Fibroblast of lung (primary cell): ENCODE measurements at regions not wholly inside any gene's neighbourhood (a gene's known extent, or its start where the extent isn't known, plus 50 kb on each side); places are given as distances from the start of the nearest gene placed in this dataset.

Experiments used
- DNase-seq, 2 donors: peaks; one replicate each; pipeline versions ENCODE4 v3.0.0 to v3.0.0-alpha.2; 2010; ENCODE audit warnings: low read depth in 2 of 2
- H2AFZ ChIP-seq: 2 replicates; pipeline ENCODE4 v1.5.1; 2012; ENCODE audit warnings: low read length, control low read depth, inconsistent platforms
- H3K27ac ChIP-seq: 2 replicates; pipeline ENCODE4 v1.5.1; 2011; ENCODE audit warnings: low read length, control low read depth; ENCODE audit not compliant: insufficient read depth
- H3K27me3 ChIP-seq: 2 replicates; pipeline ENCODE4 v1.5.1; 2011; ENCODE audit warnings: mild to moderate bottlenecking, low read length; ENCODE audit not compliant: control insufficient read depth, insufficient read depth
- H3K36me3 ChIP-seq: 2 replicates; pipeline ENCODE4 v1.5.1; 2011; ENCODE audit warnings: low read length; ENCODE audit not compliant: control insufficient read depth, insufficient read depth
- H3K4me1 ChIP-seq: 2 replicates; pipeline ENCODE4 v1.5.1; 2011; ENCODE audit warnings: low read length; ENCODE audit not compliant: control insufficient read depth, insufficient read depth; ENCODE audit errors: extremely low read depth
- H3K4me2 ChIP-seq: 2 replicates; pipeline ENCODE4 v1.5.1; 2011; ENCODE audit warnings: low read length, control low read depth; ENCODE audit not compliant: insufficient read depth; ENCODE audit errors: extremely low read depth
- H3K4me3 ChIP-seq, 4 experiments: fragments of 200-600 bp in 1 of 4; sonication (generic) in 1 of 4; replicated peaks in 1 of 4; 2 replicates each; pipeline ENCODE4 v1.5.1; 2011 to 2016; ENCODE audit warnings: low read length in 4 of 4, low read depth in 3 of 4, mild to moderate bottlenecking in 3 of 4, control low read depth in 2 of 4, inconsistent platforms in 1 of 4, mixed read lengths in 1 of 4; ENCODE audit not compliant: insufficient read depth in 1 of 4; ENCODE audit errors: control extremely low read depth in 1 of 4
- H3K79me2 ChIP-seq: 2 replicates; pipeline ENCODE4 v1.5.1; 2012; ENCODE audit warnings: mild to moderate bottlenecking, low read length, inconsistent platforms; ENCODE audit not compliant: control insufficient read depth, insufficient read depth
- H3K9ac ChIP-seq: 2 replicates; pipeline ENCODE4 v1.5.1; 2011; ENCODE audit warnings: mild to moderate bottlenecking, low read length, control low read depth; ENCODE audit not compliant: insufficient read depth
- H3K9me3 ChIP-seq: 2 replicates; pipeline ENCODE4 v1.5.1; 2012; ENCODE audit warnings: low read depth, low read length; ENCODE audit not compliant: control insufficient read depth, insufficient read depth
- H4K20me1 ChIP-seq: 2 replicates; pipeline ENCODE4 v1.5.1; 2011; ENCODE audit warnings: low read length; ENCODE audit not compliant: control insufficient read depth, insufficient read depth; ENCODE audit errors: extremely low read depth
- EZH2 ChIP-seq: IDR thresholded peaks from 2 replicates; pipeline ENCODE4 v1.5.1; 2012; ENCODE audit warnings: low read length, control low read depth, mild to moderate bottlenecking; ENCODE audit errors: missing control alignments
- TF ChIP-seq, protein P1 (sequence below), 2 donors: IDR thresholded peaks in 1 of 2; conservative IDR thresholded peaks in 1 of 2; 1 replicate in 1 of 2; 2 replicates in 1 of 2; pipeline ENCODE4 v1.5.1; 2011 to 2012; ENCODE audit warnings: low read length in 2 of 2, control low read depth in 1 of 2, inconsistent platforms in 1 of 2, low read depth in 1 of 2, mild to moderate bottlenecking in 1 of 2

DNA sequence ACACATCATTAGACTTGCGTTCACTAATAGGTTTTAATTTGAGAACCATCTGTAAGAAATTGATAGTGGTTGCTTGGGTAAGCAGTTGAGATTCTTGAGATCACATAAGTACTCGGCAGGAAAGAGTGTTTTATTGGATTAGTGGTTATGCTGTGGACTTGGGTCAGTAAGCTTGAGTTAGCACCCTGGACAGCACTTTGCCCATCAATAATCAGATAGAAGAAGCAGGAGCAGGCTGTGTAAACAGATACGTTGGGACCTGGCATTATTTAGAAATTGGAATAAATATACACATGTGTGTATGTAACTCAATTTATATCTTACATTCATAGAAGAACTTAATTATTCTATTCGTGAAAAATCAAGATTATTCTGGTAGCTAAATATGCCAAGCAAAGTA, 357.5 kb upstream of the SMIM31 start:
- H3K9me3 ChIP-seq = no peaks in the 10 kb centered on the region
- no peak overlapping the region for H3K4me3 ChIP-seq
- H3K4me1 ChIP-seq = no peaks in the 10 kb centered on the region
- peak in 1 of 2 donors; percentile 21 for DNase-seq
- no peak overlapping the region for H3K9ac ChIP-seq
- H4K20me1 ChIP-seq = no peaks in the 10 kb centered on the region
- TF ChIP-seq EZH2 = no peak
- TF ChIP-seq, protein P1, sequence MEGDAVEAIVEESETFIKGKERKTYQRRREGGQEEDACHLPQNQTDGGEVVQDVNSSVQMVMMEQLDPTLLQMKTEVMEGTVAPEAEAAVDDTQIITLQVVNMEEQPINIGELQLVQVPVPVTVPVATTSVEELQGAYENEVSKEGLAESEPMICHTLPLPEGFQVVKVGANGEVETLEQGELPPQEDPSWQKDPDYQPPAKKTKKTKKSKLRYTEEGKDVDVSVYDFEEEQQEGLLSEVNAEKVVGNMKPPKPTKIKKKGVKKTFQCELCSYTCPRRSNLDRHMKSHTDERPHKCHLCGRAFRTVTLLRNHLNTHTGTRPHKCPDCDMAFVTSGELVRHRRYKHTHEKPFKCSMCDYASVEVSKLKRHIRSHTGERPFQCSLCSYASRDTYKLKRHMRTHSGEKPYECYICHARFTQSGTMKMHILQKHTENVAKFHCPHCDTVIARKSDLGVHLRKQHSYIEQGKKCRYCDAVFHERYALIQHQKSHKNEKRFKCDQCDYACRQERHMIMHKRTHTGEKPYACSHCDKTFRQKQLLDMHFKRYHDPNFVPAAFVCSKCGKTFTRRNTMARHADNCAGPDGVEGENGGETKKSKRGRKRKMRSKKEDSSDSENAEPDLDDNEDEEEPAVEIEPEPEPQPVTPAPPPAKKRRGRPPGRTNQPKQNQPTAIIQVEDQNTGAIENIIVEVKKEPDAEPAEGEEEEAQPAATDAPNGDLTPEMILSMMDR (conservative IDR thresholded peaks at IDR 0.05 in 1 of 2, IDR thresholded peaks at IDR 0.05 in 1 of 2; ENCODE audit: low read depth in 1 of 2, low read length in 2 of 2) = no peak
- H3K36me3 ChIP-seq = no peaks in the 10 kb centered on the region
- H2AFZ ChIP-seq = no peak overlapping the region
- no peak overlapping the region for H3K4me2 ChIP-seq
- H3K27ac ChIP-seq = no peak overlapping the region
- no peaks in the 10 kb centered on the region for H3K79me2 ChIP-seq
- H3K27me3 ChIP-seq = no peaks in the 10 kb centered on the region

DNA sequence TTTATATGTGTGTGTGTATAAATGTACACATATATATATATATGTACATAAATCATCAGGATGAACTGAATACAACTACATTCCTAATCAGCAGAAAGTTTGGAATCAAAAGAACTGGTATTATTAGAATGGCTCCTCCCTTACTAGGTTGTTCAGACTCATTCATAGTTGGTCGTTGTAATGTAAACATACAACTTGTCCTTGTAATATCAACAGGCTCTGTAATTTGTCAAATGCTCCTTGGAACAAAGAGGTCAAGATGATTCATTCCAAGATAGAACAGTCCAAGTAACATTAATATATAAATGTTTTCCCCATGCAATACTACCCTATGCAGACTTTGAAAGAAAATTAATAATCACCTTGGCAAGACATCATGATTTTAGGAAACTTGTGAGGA, 351.4 kb upstream of the SMIM31 start:
- Histone ChIP-seq H3K79me2 (no peaks in the 10 kb centered on the region), H2AFZ (no peak overlapping the region), H3K9ac (no peak overlapping the region), H3K27ac (no peak overlapping the region), H3K4me2 (no peak overlapping the region), H3K4me3 (no peak overlapping the region), H3K4me1 (no peaks in the 10 kb centered on the region), H4K20me1 (no peaks in the 10 kb centered on the region), H3K36me3 (no peaks in the 10 kb centered on the region), H3K27me3 (no peaks in the 10 kb centered on the region), H3K9me3 (no peaks in the 10 kb centered on the region)
- TF ChIP-seq, protein P1 (conservative IDR thresholded peaks at IDR 0.05 in 1 of 2, IDR thresholded peaks at IDR 0.05 in 1 of 2; ENCODE audit: low read depth in 1 of 2, low read length in 2 of 2) = no peak
- peak; percentile 2 to 27 for DNase-seq

DNA sequence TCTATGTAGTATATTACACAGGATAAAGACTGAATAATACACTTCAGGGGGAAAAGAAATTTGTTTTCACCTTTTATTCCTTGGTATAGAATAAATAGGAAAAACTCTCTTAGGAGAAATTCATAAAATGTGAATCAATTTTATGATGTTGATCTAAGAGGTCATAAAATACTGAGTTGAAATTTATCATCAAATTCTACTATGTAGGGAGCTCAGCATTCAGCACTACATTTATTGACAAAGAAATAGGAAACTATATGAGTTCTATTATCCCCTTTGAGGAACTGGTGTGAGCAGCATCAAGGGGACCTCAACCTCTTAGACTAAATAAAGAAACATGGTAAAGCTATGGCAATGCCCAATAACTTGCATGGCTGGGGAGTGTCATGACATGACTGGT, 348.2 kb upstream of the SMIM31 start:
- Histone ChIP-seq H4K20me1 (no peaks in the 10 kb centered on the region), H3K27ac (no peak overlapping the region), H3K27me3 (no peaks in the 10 kb centered on the region), H3K9ac (no peak overlapping the region), H3K4me2 (no peak overlapping the region), H2AFZ (no peak overlapping the region), H3K36me3 (no peaks in the 10 kb centered on the region), H3K4me1 (no peaks in the 10 kb centered on the region), H3K79me2 (no peaks in the 10 kb centered on the region), H3K4me3 (no peak overlapping the region), H3K9me3 (no peaks in the 10 kb centered on the region)
- DNase-seq = no peak
- TF ChIP-seq, protein P1 (conservative IDR thresholded peaks at IDR 0.05 in 1 of 2, IDR thresholded peaks at IDR 0.05 in 1 of 2; ENCODE audit: low read depth in 1 of 2, low read length in 2 of 2) = no peak
- TF ChIP-seq EZH2 = no peak
